Gastrocnemius medialis (tissue), 4 donors: ENCODE measurements at regions not wholly inside any gene's neighbourhood (a gene's known extent, or its start where the extent isn't known, plus 50 kb on each side); places are given as distances from the start of the nearest gene placed in this dataset.

Experiments
- POLR2A ChIP-seq, 2 donors: fragments of 450-650 bp; IDR thresholded peaks; one replicate each; pipeline ENCODE4 v1.6.1; 2017; ENCODE audit warnings: antibody characterized with exemption in 2 of 2, mild to moderate bottlenecking in 2 of 2, moderate library complexity in 2 of 2
- TF ChIP-seq, protein P1 (sequence below), 5 experiments: fragments of 450-650 bp in 3 of 5; fragments of 200-600 bp in 2 of 5; sonication (generic) in 2 of 5; IDR thresholded peaks in 4 of 5; conservative IDR thresholded peaks in 1 of 5; 1 replicate in 4 of 5; 2 replicates in 1 of 5; pipeline ENCODE4 v1.5.1; 2016 to 2019; ENCODE audit warnings: antibody characterized with exemption in 5 of 5, mild to moderate bottlenecking in 3 of 5, moderate library complexity in 3 of 5

DNA sequence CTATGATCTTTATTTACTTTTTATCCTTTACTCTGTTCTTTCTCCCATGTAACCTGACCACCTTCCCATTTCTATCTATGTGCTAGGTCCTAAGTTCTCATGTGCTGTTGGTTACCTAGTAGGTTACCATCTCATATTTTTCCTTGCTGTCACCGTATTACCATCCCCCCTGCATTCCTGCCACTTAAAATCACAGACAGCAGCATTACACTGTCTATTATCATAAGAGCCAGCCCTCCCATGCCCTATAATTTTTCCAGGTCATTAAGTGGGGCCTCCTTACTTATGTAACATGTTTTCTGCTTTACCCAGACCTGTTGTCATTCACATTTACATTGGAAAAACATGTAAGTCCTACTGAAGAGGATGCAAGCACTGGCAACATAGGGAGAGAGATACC, 202.9 kb downstream of the HS3ST3A1 start:
- TF ChIP-seq, protein P1, sequence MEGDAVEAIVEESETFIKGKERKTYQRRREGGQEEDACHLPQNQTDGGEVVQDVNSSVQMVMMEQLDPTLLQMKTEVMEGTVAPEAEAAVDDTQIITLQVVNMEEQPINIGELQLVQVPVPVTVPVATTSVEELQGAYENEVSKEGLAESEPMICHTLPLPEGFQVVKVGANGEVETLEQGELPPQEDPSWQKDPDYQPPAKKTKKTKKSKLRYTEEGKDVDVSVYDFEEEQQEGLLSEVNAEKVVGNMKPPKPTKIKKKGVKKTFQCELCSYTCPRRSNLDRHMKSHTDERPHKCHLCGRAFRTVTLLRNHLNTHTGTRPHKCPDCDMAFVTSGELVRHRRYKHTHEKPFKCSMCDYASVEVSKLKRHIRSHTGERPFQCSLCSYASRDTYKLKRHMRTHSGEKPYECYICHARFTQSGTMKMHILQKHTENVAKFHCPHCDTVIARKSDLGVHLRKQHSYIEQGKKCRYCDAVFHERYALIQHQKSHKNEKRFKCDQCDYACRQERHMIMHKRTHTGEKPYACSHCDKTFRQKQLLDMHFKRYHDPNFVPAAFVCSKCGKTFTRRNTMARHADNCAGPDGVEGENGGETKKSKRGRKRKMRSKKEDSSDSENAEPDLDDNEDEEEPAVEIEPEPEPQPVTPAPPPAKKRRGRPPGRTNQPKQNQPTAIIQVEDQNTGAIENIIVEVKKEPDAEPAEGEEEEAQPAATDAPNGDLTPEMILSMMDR (IDR thresholded peaks at IDR 0.05 in 4 of 5, conservative IDR thresholded peaks at IDR 0.05 in 1 of 5) = no peak
- TF ChIP-seq POLR2A (IDR thresholded peaks at IDR 0.05) = no peak
